Gastrocnemius medialis (tissue), 4 donors: ENCODE measurements at regions not wholly inside any gene's neighbourhood (a gene's known extent, or its start where the extent isn't known, plus 50 kb on each side); places are given as distances from the start of the nearest gene placed in this dataset.
"Not testable (repeated sequence)": the region's sequence is repeated elsewhere in the genome, so short reads cannot be mapped to it uniquely, and the experiment has no call there.

Source experiments
- ATAC-seq, 2 donors: fragments of 150-250 bp; one replicate each; pipeline ENCODE4 v1.9.1; 2016
- DNase-seq, 2 donors: peaks; one replicate each; pipeline ENCODE4 v3.0.0-alpha.2; 2019
- H3K27ac ChIP-seq, 4 donors: fragments of 200-600 bp; sonication (generic); 1 replicate in 1 of 4; 2 replicates in 3 of 4; pipeline ENCODE4 v1.5.1; 2016 to 2018; ENCODE audit warnings: mild to moderate bottlenecking in 2 of 4, moderate library complexity in 1 of 4
- H3K27me3 ChIP-seq, 3 donors: fragments of 200-600 bp; sonication (generic) in 2 of 3; 1 replicate in 1 of 3; 2 replicates in 2 of 3; pipeline versions ENCODE4 v1.5.1 to v1.6.0; 2016 to 2019; ENCODE audit warnings: mild to moderate bottlenecking in 1 of 3, moderate library complexity in 1 of 3
- H3K36me3 ChIP-seq, 2 donors: fragments of 200-600 bp; sonication (generic) in 1 of 2; one replicate each; pipeline ENCODE4 v1.5.1; 2017 to 2018
- H3K4me1 ChIP-seq, 2 donors: fragments of 200-600 bp; sonication (generic) in 1 of 2; one replicate each; pipeline ENCODE4 v1.5.1; 2016 to 2017; ENCODE audit warnings: mild to moderate bottlenecking in 2 of 2
- H3K4me3 ChIP-seq, 4 donors: fragments of 200-600 bp; sonication (generic) in 3 of 4; 1 replicate in 1 of 4; 2 replicates in 3 of 4; pipeline ENCODE4 v1.5.1; 2016 to 2019; ENCODE audit warnings: mild to moderate bottlenecking in 2 of 4
- H3K9me3 ChIP-seq, 3 donors: fragments of 200-600 bp; sonication (generic) in 2 of 3; 1 replicate in 1 of 3; 2 replicates in 2 of 3; pipeline ENCODE4 v1.5.1; 2016 to 2019
- CTCF ChIP-seq, 5 experiments: fragments of 450-650 bp in 3 of 5; fragments of 200-600 bp in 2 of 5; sonication (generic) in 2 of 5; IDR thresholded peaks in 4 of 5; conservative IDR thresholded peaks in 1 of 5; 1 replicate in 4 of 5; 2 replicates in 1 of 5; pipeline ENCODE4 v1.5.1; 2016 to 2019; ENCODE audit warnings: antibody characterized with exemption in 5 of 5, mild to moderate bottlenecking in 3 of 5, moderate library complexity in 3 of 5
- POLR2A ChIP-seq, 2 donors: fragments of 450-650 bp; IDR thresholded peaks; one replicate each; pipeline ENCODE4 v1.6.1; 2017; ENCODE audit warnings: antibody characterized with exemption in 2 of 2, mild to moderate bottlenecking in 2 of 2, moderate library complexity in 2 of 2
- in situ Hi-C, 4 donors: fragments of 200-750 bp; cut with MboI; loops; one replicate each; pipeline versions ENCODE4 v1.15.0 to v1.8.0; 2017; ENCODE audit warnings: low sequenced_read_pairs in 4 of 4
- intact Hi-C: fragments of 100-400 bp; cut with DNase I; formaldehyde crosslinking; loops from one replicate; pipeline ENCODE4 v1.15.1; 2023; ENCODE audit warnings: low total_unique reads

- DNase-seq (no peak), ATAC-seq (no peak)
- intact Hi-C loops, result no loop called here
- Histone ChIP-seq H3K27me3 (no peaks in the 10 kb centered on the region), H3K4me1 (peaks cover 0 to 4% of the 10 kb centered on the region in 2 donors), H3K36me3 (no peaks in the 10 kb centered on the region), H3K9me3 (no peaks in the 10 kb centered on the region), H3K4me3 (no peak overlapping the region), H3K27ac (no peak overlapping the region)
- no peak for TF ChIP-seq CTCF (IDR thresholded peaks at IDR 0.05 in 4 of 5, conservative IDR thresholded peaks at IDR 0.05 in 1 of 5)
- no peak for TF ChIP-seq POLR2A (IDR thresholded peaks at IDR 0.05)
- in situ Hi-C loops, result no loop called here
Observed at GRCh38 chr3:161941891-161942290, 445.3 kb downstream of the OTOL1 start.

DNA sequence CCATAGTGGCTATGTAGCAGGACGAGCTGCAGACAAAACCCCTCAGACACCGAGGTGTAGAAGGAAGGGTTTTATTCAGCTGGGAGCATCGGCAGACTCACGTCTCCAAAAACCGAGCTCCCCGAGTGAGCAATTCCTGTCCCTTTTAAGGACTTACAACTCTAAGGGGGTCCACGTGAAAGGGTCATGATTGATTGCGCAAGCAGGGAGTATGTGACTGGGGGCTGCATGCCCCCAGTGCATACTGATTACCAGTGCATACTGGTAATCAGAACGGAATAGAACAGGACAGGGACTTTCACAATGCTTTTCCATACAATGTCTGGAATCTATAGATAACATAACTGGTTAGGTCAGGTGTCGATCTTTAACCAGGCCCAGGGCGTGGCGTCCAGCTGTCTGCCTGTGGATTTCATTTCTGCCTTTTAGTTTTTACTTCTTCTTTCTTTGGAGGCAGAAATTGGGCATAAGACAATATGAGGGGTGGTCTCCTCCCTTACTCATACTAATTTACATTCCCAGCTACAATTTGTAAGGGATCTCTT, 447.3 kb downstream of the OTOL1 start:
- H3K4me1 ChIP-seq, H3K4me3 ChIP-seq, DNase-seq, H3K27me3 ChIP-seq, ATAC-seq, in situ Hi-C loops, H3K27ac ChIP-seq, H3K9me3 ChIP-seq, intact Hi-C loops, H3K36me3 ChIP-seq: not testable (repeated sequence)

DNA sequence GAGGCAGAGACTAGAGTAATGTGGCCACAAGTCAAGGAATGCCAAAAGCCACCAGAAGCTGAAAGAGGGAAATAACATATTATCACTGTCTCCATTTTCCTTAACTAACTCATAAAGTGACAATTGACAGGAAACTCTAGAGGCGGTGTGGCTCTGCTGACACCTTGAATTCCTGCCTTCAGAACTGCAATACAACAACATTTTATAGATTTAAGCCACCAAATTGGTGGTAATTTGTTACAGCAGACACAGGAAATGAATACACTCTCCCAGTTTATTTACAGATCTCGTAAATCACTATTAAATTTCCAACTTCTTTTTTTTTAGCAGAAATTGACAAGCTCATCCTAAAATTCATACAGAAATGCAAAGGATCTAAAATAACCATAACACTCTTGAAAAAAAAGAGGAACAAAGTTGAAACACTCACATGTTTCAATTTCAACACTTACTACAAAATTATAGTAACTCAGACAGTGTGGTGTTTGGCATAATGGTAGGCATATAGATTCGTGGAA, 449.9 kb downstream of the OTOL1 start:
- Histone ChIP-seq H3K27me3 (no peaks in the 10 kb centered on the region), H3K4me3 (no peak overlapping the region), H3K36me3 (no peaks in the 10 kb centered on the region), H3K27ac (no peak overlapping the region), H3K9me3 (no peaks in the 10 kb centered on the region), H3K4me1 (no peaks in the 10 kb centered on the region)
- no peak for DNase-seq
- ATAC-seq, result no peak
- intact Hi-C loops, result no loop called here
- no peak for TF ChIP-seq POLR2A (IDR thresholded peaks at IDR 0.05)
- no peak for TF ChIP-seq CTCF (IDR thresholded peaks at IDR 0.05 in 4 of 5, conservative IDR thresholded peaks at IDR 0.05 in 1 of 5)
- in situ Hi-C loops, result no loop called here

DNA sequence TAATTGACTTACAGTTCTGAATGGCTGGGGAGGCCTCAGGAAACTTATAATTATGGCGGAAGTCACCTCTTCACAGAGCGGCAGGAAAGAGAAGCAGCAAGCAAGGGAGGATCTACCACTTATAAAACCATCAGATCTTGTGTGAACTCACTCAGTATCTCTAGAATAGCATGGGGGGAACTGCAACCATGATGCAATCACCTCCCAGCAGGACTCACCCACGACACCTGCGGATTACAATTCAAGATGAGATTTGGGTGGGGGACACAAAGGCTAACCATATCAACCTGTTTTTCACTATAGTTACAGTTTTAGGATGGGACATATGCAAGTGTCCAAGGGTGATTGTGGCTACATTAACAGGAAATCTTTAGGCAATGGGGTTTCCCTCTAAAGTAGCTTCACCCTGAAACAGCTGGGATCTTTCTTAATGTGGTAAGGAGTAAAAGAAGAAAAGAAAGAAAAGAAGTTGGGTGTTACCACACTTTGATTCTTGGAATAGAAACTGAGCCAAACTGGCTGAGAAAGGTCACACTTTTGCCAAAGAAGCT, 453.8 kb downstream of the OTOL1 start:
- no peaks in the 10 kb centered on the region for H3K9me3 ChIP-seq
- H3K4me3 ChIP-seq, result no peak overlapping the region
- H3K36me3 ChIP-seq, result no peaks in the 10 kb centered on the region
- in situ Hi-C loops, result no loop called here
- intact Hi-C loops, result no loop called here
- ATAC-seq (no peak), DNase-seq (no peak)
- no peak overlapping the region for H3K27ac ChIP-seq
- H3K4me1 ChIP-seq, result no peaks in the 10 kb centered on the region
- no peaks in the 10 kb centered on the region for H3K27me3 ChIP-seq
- TF ChIP-seq POLR2A (IDR thresholded peaks at IDR 0.05) (no peak), CTCF (IDR thresholded peaks at IDR 0.05 in 4 of 5, conservative IDR thresholded peaks at IDR 0.05 in 1 of 5) (no peak)

GRCh38 chr3:161957467-161957866, 460.9 kb downstream of the OTOL1 start:
- ATAC-seq, result no peak
- TF ChIP-seq CTCF (IDR thresholded peaks at IDR 0.05 in 4 of 5, conservative IDR thresholded peaks at IDR 0.05 in 1 of 5), result no peak
- H3K27me3 ChIP-seq, result no peaks in the 10 kb centered on the region
- H3K4me1 ChIP-seq, result peaks cover 0 to 3% of the 10 kb centered on the region in 2 donors
- no peaks in the 10 kb centered on the region for H3K36me3 ChIP-seq
- H3K4me3 ChIP-seq, result no peak overlapping the region
- DNase-seq, result no peak
- no peaks in the 10 kb centered on the region for H3K9me3 ChIP-seq
- H3K27ac ChIP-seq, result no peak overlapping the region
- in situ Hi-C loops, result no loop called here
- intact Hi-C loops, result no loop called here
